ENCODE measurements at regions not wholly inside any gene's neighbourhood (a gene's known extent, or its start where the extent isn't known, plus 50 kb on each side); places are given as distances from the start of the nearest gene placed in this dataset.

DNA sequence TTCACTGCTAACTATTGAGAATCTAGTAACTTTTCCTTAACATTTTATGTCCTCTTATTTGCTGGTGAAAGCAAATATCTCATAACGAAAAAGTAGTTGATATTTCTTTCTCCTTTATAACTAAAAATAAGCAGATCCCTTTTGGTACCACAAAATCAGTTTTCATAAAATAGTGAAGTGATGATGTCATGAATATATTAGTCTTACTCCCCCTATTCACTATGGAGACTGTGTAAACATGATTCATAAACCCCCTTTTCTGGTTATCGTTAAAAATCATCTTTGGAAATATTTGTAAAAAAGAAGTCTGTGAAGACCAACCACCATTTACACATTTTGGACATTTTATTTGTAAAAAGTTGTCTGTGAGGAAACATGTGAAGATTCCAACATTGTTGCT lies 734.9 kb downstream of the NUP35 start:
- H3K4me1 ChIP-seq, result no peaks in the 10 kb centered on the region
- intact Hi-C loops (cut with DNase I; ENCODE audit: low total_unique reads), result no loop called here
- no peak overlapping the region for H3K4me3 ChIP-seq
- no peaks in the 10 kb centered on the region for H3K9me3 ChIP-seq
- no peak overlapping the region for H3K27ac ChIP-seq
- TF ChIP-seq, protein P1, sequence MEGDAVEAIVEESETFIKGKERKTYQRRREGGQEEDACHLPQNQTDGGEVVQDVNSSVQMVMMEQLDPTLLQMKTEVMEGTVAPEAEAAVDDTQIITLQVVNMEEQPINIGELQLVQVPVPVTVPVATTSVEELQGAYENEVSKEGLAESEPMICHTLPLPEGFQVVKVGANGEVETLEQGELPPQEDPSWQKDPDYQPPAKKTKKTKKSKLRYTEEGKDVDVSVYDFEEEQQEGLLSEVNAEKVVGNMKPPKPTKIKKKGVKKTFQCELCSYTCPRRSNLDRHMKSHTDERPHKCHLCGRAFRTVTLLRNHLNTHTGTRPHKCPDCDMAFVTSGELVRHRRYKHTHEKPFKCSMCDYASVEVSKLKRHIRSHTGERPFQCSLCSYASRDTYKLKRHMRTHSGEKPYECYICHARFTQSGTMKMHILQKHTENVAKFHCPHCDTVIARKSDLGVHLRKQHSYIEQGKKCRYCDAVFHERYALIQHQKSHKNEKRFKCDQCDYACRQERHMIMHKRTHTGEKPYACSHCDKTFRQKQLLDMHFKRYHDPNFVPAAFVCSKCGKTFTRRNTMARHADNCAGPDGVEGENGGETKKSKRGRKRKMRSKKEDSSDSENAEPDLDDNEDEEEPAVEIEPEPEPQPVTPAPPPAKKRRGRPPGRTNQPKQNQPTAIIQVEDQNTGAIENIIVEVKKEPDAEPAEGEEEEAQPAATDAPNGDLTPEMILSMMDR (IDR thresholded peaks at IDR 0.05), result no peak
- no peak for DNase-seq
- no peaks in the 10 kb centered on the region for H3K27me3 ChIP-seq
- no peaks in the 10 kb centered on the region for H3K36me3 ChIP-seq

DNA sequence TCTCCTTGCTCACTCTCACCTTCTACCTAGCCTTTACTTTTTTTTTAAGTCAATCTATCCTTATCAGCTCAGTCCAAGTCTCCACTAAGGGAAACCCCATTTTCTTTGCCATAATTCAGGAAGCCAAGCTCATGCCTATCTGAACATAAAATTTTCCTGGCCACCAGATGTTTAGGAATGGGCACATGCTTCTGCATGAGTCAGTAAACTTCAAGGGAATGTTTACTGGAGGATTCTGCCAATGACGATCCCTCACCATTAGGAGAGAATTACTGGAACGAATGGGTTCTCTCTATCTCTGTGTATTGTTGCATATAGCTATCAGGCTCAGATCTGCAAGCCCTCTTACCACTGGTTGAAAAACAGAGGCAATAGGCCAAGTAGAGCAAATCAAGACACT lies 731.7 kb upstream of the ZNF804A start:
- TF ChIP-seq, protein P1 (IDR thresholded peaks at IDR 0.05), result no peak
- Histone ChIP-seq H3K4me3 (no peak overlapping the region), H3K4me1 (no peaks in the 10 kb centered on the region), H3K36me3 (no peaks in the 10 kb centered on the region), H3K9me3 (no peaks in the 10 kb centered on the region), H3K27ac (no peak overlapping the region), H3K27me3 (no peaks in the 10 kb centered on the region)
- DNase-seq, result no peak
- intact Hi-C loops (cut with DNase I; ENCODE audit: low total_unique reads), result no loop called here

DNA sequence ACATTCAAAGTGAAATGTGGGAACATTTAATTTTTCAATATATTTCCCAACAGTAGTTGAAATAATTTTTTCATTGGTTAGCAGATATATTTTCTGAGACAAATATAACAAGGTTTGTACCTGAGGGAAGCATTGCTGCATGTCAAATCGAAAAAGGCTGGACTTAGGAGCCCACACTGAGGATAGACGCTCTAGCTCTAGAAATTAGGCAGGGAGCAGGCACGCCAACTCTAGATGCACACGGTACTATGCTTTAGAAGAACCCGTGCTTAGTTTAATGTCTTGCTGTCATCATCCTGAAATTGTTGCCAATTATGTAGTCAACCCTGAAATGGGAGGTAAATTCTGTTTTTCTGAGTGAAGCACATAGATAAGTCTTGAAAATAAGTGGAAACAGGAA lies 731.1 kb upstream of the ZNF804A start:
- intact Hi-C loops (cut with DNase I; ENCODE audit: low total_unique reads), result no loop called here
- TF ChIP-seq, protein P1 (IDR thresholded peaks at IDR 0.05), result no peak
- Histone ChIP-seq H3K36me3 (no peaks in the 10 kb centered on the region), H3K27ac (no peak overlapping the region), H3K9me3 (no peaks in the 10 kb centered on the region), H3K27me3 (no peaks in the 10 kb centered on the region), H3K4me3 (no peak overlapping the region), H3K4me1 (no peaks in the 10 kb centered on the region)
- no peak for DNase-seq

DNA sequence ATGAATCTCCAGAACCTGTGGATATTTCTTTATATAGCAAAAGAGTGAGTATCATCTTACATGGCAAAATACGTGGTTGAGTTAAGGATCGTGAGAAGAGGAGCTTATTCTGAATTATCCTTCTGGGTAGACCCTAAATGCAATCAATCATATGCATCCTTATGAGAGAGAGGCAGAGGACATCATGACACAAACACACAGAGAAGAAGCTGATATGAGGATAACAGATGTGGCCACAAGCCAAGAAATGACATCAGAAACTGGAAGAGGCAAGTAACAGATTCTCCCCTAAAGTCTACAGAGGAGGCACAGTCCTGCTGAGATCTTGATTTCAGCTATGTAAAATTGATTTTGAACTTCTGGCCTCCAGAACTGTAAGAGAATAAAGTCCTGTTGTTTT lies 730.2 kb upstream of the ZNF804A start:
- intact Hi-C loops (cut with DNase I; ENCODE audit: low total_unique reads), result no loop called here
- TF ChIP-seq, protein P1 (IDR thresholded peaks at IDR 0.05), result no peak
- H3K4me1 ChIP-seq, result no peaks in the 10 kb centered on the region
- H3K9me3 ChIP-seq, result no peaks in the 10 kb centered on the region
- no peak overlapping the region for H3K4me3 ChIP-seq
- no peaks in the 10 kb centered on the region for H3K27me3 ChIP-seq
- DNase-seq, result no peak
- no peaks in the 10 kb centered on the region for H3K36me3 ChIP-seq
- H3K27ac ChIP-seq, result no peak overlapping the region

DNA sequence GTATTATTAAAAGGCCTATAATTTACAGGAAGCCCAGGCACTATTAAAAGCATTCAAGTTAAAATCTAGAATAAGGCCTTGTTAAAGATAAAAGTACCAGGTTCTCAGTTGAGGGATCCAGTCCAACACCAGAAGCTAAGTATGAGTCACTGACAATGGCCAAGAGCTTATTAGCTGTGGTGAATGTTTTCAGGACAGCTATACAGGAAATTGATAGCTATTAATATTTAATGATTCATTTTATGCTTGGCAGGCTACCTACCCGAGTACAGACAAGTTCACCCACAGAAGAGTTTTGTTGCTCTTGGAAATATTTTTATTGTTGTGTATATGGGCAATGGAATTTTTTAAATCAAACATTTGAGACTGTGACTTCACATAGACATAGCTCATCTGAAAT lies 729.6 kb upstream of the ZNF804A start:
- Histone ChIP-seq H3K27ac (no peak overlapping the region), H3K27me3 (no peaks in the 10 kb centered on the region), H3K9me3 (no peaks in the 10 kb centered on the region), H3K4me1 (no peaks in the 10 kb centered on the region), H3K4me3 (no peak overlapping the region), H3K36me3 (no peaks in the 10 kb centered on the region)
- no peak for DNase-seq
- intact Hi-C loops (cut with DNase I; ENCODE audit: low total_unique reads), result no loop called here
- TF ChIP-seq, protein P1 (IDR thresholded peaks at IDR 0.05), result no peak

DNA sequence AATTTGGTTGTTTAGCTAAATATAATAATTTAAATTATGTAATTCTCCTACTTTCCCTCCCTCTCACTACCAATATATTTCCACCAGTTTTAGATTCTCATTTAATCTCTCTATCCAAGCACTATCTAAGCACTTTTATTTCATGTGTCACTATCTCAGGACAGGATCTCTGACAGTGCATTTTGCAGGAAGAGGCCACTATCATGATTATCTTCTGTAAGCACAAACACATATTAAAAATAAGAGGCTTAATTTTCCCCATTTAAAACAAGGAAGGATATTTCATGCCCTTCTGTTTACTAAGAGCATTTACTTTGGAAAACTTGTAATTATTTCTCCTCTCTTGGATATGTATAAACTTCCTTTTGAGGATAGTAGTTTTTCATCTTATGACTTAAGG lies 726.2 kb upstream of the ZNF804A start:
- TF ChIP-seq, protein P1 (IDR thresholded peaks at IDR 0.05), result no peak
- intact Hi-C loops (cut with DNase I; ENCODE audit: low total_unique reads), result no loop called here
- Histone ChIP-seq H3K4me3 (no peak overlapping the region), H3K9me3 (no peaks in the 10 kb centered on the region), H3K27me3 (no peaks in the 10 kb centered on the region), H3K4me1 (no peaks in the 10 kb centered on the region), H3K27ac (no peak overlapping the region), H3K36me3 (no peaks in the 10 kb centered on the region)
- DNase-seq, result no peak

All from tibial artery (tissue), 4 donors.